GM21447 (cell line): ENCODE measurements at regions not wholly inside any gene's neighbourhood (a gene's known extent, or its start where the extent isn't known, plus 50 kb on each side); places are given as distances from the start of the nearest gene placed in this dataset.
"Not testable (repeated sequence)": the region's sequence is repeated elsewhere in the genome, so short reads cannot be mapped to it uniquely, and the experiment has no call there.

ENCODE experiments used
- ATAC-seq: cut with Tn5 transposase; IDR thresholded peaks from one replicate; pipeline ENCODE4 v1.9.1; 2021; ENCODE audit not compliant: unreplicated experiment

GRCh38 chr4:66223068-66223703 lies 552.9 kb upstream of the EPHA5 start:
- ATAC-seq, result no peak

- no peak for ATAC-seq
Observed at GRCh38 chr4:66219401-66219800, 549.1 kb upstream of the EPHA5 start.

- no peak for ATAC-seq
Observed at GRCh38 chr4:66216252-66216651, 546.0 kb upstream of the EPHA5 start.

GRCh38 chr4:66212489-66212888 lies 542.2 kb upstream of the EPHA5 start:
- ATAC-seq, result no peak

- no peak for ATAC-seq
Observed at GRCh38 chr4:66204534-66205247, 534.4 kb upstream of the EPHA5 start.

GRCh38 chr4:66202870-66203269 lies 532.6 kb upstream of the EPHA5 start:
- ATAC-seq, result no peak

- ATAC-seq, result no peak
Observed at GRCh38 chr4:66197451-66197850, 527.2 kb upstream of the EPHA5 start.

- ATAC-seq, result no peak
Observed at GRCh38 chr4:66193487-66193886, 523.2 kb upstream of the EPHA5 start.

- no peak for ATAC-seq
Observed at GRCh38 chr4:66187175-66187720, 517.0 kb upstream of the EPHA5 start.

- no peak for ATAC-seq
Observed at GRCh38 chr4:66186095-66186494, 515.8 kb upstream of the EPHA5 start.

- ATAC-seq, result no peak
Observed at GRCh38 chr4:66182636-66183035, 512.3 kb upstream of the EPHA5 start.

GRCh38 chr4:66178906-66179305 lies 508.6 kb upstream of the EPHA5 start:
- no peak for ATAC-seq

- ATAC-seq, result no peak
Observed at GRCh38 chr4:66169341-66169740, 499.1 kb upstream of the EPHA5 start.

- ATAC-seq, result no peak
Observed at GRCh38 chr4:66164869-66165268, 494.6 kb upstream of the EPHA5 start.

- ATAC-seq, result no peak
Observed at GRCh38 chr4:66160606-66161005, 490.3 kb upstream of the EPHA5 start.

GRCh38 chr4:66157594-66157993 lies 487.3 kb upstream of the EPHA5 start:
- ATAC-seq, result no peak

- ATAC-seq, result no peak
Observed at GRCh38 chr4:66130042-66130441, 459.8 kb upstream of the EPHA5 start.

GRCh38 chr4:66123831-66124413 lies 453.6 kb upstream of the EPHA5 start:
- ATAC-seq, result no peak

- ATAC-seq, result no peak
Observed at GRCh38 chr4:66123190-66123589, 452.9 kb upstream of the EPHA5 start.

- ATAC-seq, result not testable (repeated sequence)
Observed at GRCh38 chr4:66115231-66115630, 444.9 kb upstream of the EPHA5 start.

- ATAC-seq, result no peak
Observed at GRCh38 chr4:66108898-66109297, 438.6 kb upstream of the EPHA5 start.

- ATAC-seq, result no peak
Observed at GRCh38 chr4:66097218-66097617, 426.9 kb upstream of the EPHA5 start.
